ENCODE measurements at regions not wholly inside any gene's neighbourhood (a gene's known extent, or its start where the extent isn't known, plus 50 kb on each side); places are given as distances from the start of the nearest gene placed in this dataset.
"Not testable (repeated sequence)": the region's sequence is repeated elsewhere in the genome, so short reads cannot be mapped to it uniquely, and the experiment has no call there.

- DNase-seq (no peak), ATAC-seq (ENCODE audit: low read depth) (no peak)
- Mint-ChIP-seq H3K36me3 (ENCODE audit: low read depth) (no peaks in the 10 kb centered on the region), H3K4me1 (no peaks in the 10 kb centered on the region), H3K27ac (no peak overlapping the region), H3K9me3 (peaks cover 4% of the 10 kb centered on the region), H3K4me3 (no peak overlapping the region), H3K27me3 (no peaks in the 10 kb centered on the region)
- POLR2A ChIA-PET, result no interaction called here
- no peak for TF ChIP-seq CTCF (IDR thresholded peaks at IDR 0.05)
- CTCF ChIA-PET, result no interaction called here
- intact Hi-C loops (cut with micrococcal nuclease), result no loop called here
These were observed 387.4 kb upstream of the NFIA start for GRCh38 chr1:60694980-60695379.

- H3K27ac Mint-ChIP-seq, result no peak overlapping the region
- no peak for TF ChIP-seq CTCF (IDR thresholded peaks at IDR 0.05)
- ATAC-seq (ENCODE audit: low read depth) (no peak), DNase-seq (no peak)
- ChIA-PET CTCF (no interaction called here), POLR2A (no interaction called here)
- no peak overlapping the region for H3K4me3 Mint-ChIP-seq
- peaks cover 13% of the 10 kb centered on the region for H3K9me3 Mint-ChIP-seq
- no peaks in the 10 kb centered on the region for H3K36me3 Mint-ChIP-seq (ENCODE audit: low read depth)
- no peaks in the 10 kb centered on the region for H3K4me1 Mint-ChIP-seq
- no peaks in the 10 kb centered on the region for H3K27me3 Mint-ChIP-seq
- intact Hi-C loops (cut with micrococcal nuclease), result no loop called here
These were observed 390.3 kb upstream of the NFIA start for GRCh38 chr1:60692031-60692430.

DNA sequence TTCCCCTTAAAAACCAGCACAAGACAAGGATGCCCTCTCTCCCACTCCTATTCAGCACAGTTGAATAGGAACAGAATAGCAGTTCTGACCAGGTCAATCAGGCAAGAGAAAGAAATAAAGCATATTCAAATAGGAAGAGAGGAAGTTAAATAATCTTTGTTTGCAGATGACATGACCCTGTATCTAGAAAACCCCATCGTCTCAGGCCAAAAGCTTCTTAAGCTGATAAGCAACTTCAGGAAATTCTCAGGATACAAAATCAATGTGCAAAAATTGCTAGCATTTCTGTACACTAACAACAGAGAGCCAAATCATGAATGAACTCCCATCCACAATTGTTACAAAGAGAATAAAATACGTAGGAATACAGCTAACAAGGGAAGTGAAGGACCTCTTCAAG is 394.1 kb upstream of the NFIA start:
- POLR2A ChIA-PET; H3K4me3 Mint-ChIP-seq; intact Hi-C loops (cut with micrococcal nuclease); H3K4me1 Mint-ChIP-seq; CTCF ChIA-PET; ATAC-seq (ENCODE audit: low read depth); H3K27me3 Mint-ChIP-seq; H3K27ac Mint-ChIP-seq; H3K36me3 Mint-ChIP-seq (ENCODE audit: low read depth); DNase-seq: not testable (repeated sequence)
- peaks cover 11% of the 10 kb centered on the region for H3K9me3 Mint-ChIP-seq

DNA sequence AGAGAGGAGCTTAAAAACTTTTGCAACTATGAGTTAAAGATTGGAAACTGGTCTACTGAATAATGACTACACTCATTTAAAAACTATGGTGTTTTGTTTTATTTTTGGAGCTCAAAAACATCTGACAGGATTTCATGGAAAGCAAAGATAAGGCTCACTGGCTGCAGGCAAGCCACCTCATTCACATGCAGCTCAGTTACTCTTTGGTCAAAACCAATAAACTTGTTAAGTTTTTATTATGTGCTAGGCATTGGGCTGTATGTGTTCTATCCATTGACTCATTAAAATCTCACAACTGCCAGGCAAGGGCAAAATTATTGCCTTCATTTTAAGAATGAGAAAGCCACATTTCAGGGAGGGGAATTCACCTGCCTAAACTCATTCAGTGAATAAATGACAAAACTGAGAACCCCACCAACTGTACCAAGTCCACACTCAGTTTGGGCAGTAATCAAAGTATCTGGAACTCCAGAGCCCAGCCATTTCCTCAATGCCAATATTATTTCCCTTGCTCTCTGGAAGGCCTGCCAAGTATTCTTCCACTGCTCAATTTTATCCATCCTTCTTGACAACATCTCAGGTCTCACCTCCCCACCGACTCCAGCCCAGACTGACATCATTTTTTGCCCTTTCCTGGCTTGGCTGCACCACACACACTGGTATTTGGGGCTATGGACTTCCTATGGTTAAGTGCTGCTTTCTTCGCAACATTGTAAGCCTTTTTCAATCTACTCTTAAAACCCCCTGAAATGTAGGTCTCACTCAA is 401.1 kb upstream of the NFIA start:
- no peak for ATAC-seq (ENCODE audit: low read depth)
- no peaks in the 10 kb centered on the region for H3K36me3 Mint-ChIP-seq (ENCODE audit: low read depth)
- H3K27ac Mint-ChIP-seq, result no peak overlapping the region
- POLR2A ChIA-PET, result no interaction called here
- intact Hi-C loops (cut with micrococcal nuclease), result no loop called here
- no peak for DNase-seq
- no peaks in the 10 kb centered on the region for H3K4me1 Mint-ChIP-seq
- CTCF ChIA-PET, result no interaction called here
- TF ChIP-seq CTCF (IDR thresholded peaks at IDR 0.05), result no peak
- no peaks in the 10 kb centered on the region for H3K27me3 Mint-ChIP-seq
- no peaks in the 10 kb centered on the region for H3K9me3 Mint-ChIP-seq
- H3K4me3 Mint-ChIP-seq, result no peak overlapping the region

DNA sequence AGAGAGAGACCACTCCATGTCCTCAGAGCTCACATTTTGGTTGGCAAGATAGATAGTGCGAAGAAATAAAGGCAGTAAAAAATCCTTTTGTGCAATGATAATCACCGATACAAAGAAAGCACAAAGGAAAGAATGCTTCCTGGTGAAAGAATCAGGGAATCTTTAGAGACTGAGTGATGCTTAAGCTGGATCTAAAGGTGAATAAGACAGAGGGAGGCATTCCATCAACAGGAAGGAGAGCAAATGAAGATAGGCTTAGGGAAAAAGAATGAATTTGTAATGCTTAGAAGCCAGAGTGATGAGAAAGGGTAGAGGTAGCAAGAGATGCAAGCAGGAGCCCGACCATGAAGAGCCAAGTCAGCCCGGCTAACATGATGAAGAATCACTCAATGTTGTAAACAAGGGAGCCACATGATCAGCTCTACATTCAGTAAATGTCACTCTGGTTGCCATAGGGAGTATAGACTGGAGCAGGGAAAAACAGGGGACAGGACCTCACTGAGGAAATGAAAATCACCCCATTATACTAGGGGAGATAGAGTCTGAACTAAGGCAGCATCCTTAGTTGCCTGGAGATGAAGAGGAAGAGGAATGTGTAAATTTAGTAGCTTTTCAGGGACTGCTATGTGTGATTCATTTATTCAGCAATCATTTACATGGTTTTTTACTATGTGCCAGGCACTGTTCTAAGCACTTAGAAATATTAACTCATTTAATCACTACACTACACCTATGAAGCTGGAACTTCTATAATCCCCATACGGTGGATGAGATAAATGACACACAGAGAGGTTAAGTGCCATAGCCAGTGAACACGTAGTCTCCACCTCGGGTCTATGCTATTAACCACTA is 402.6 kb upstream of the NFIA start:
- DNase-seq, result no peak
- no peaks in the 10 kb centered on the region for H3K4me1 Mint-ChIP-seq
- H3K27ac Mint-ChIP-seq, result no peak overlapping the region
- ChIA-PET CTCF (no interaction called here), POLR2A (no interaction called here)
- no peak for TF ChIP-seq CTCF (IDR thresholded peaks at IDR 0.05)
- no peaks in the 10 kb centered on the region for H3K27me3 Mint-ChIP-seq
- H3K9me3 Mint-ChIP-seq, result no peaks in the 10 kb centered on the region
- H3K4me3 Mint-ChIP-seq, result no peak overlapping the region
- H3K36me3 Mint-ChIP-seq (ENCODE audit: low read depth), result no peaks in the 10 kb centered on the region
- intact Hi-C loops (cut with micrococcal nuclease), result no loop called here
- ATAC-seq (ENCODE audit: low read depth), result no peak
